HEK293 (cell line): ENCODE measurements at regions not wholly inside any gene's neighbourhood (a gene's known extent, or its start where the extent isn't known, plus 50 kb on each side); places are given as distances from the start of the nearest gene placed in this dataset.

Experiments used
- CTCF ChIA-PET: fragments of 350-600 bp; formaldehyde crosslinking; extraction: SDS; loops from one replicate; lab custom pipeline; 2021; ENCODE audit warnings: antibody characterized with exemption; lab: Yijun Ruan, JAX
- POLR2A ChIA-PET: fragments of 300-600 bp; formaldehyde crosslinking; extraction: SDS; loops from one replicate; lab custom pipeline; 2020; ENCODE audit warnings: antibody characterized with exemption, inconsistent platforms; lab: Yijun Ruan, JAX
- H3K27ac ChIP-seq: fragments of 200-500 bp; sonication (Bioruptor generic); 2 replicates; pipeline ENCODE4 v1.5.1; 2014; ENCODE audit warnings: low read depth, low read length, control low read depth, inconsistent platforms; ENCODE audit errors: extremely low read depth
- H3K36me3 ChIP-seq, 2 experiments: fragments of 200-500 bp in 1 of 2; sonication (Bioruptor generic) in 1 of 2; 1 replicate in 1 of 2; 2 replicates in 1 of 2; pipeline ENCODE4 v1.5.1; 2014 to 2017; ENCODE audit warnings: inconsistent platforms in 2 of 2, low read length in 2 of 2; ENCODE audit not compliant: control insufficient read depth in 2 of 2, insufficient read depth in 1 of 2
- H3K4me1 ChIP-seq: fragments of 200-500 bp; sonication (Bioruptor generic); 2 replicates; pipeline ENCODE4 v1.5.1; 2014; ENCODE audit warnings: mild to moderate bottlenecking, low read length, inconsistent platforms; ENCODE audit not compliant: control insufficient read depth, insufficient read depth
- H3K4me3 ChIP-seq: 2 replicates; pipeline ENCODE4 v1.5.1; 2011; ENCODE audit warnings: low read depth, mild to moderate bottlenecking, control low read depth, low read length, moderate library complexity
- H3K9me3 ChIP-seq: fragments of 200-500 bp; sonication (Bioruptor generic); 2 replicates; pipeline ENCODE4 v1.5.1; 2014; ENCODE audit warnings: low read depth, low read length, inconsistent platforms; ENCODE audit not compliant: control insufficient read depth, insufficient read depth
- BCL6B ChIP-seq: fragments of 450-650 bp; formaldehyde crosslinking; IDR thresholded peaks from 2 replicates; pipeline ENCODE4 v1.5.1; 2017; ENCODE audit warnings: missing biosample characterization, missing genetic modification characterization
- ELK4 ChIP-seq: IDR thresholded peaks from 2 replicates; pipeline ENCODE4 v1.6.1; 2011; ENCODE audit warnings: mild to moderate bottlenecking, low read depth, low read length, borderline replicate concordance
- FEZF1 ChIP-seq: fragments of 450-650 bp; formaldehyde crosslinking; IDR thresholded peaks from 2 replicates; pipeline ENCODE4 v1.5.1; 2016; ENCODE audit warnings: missing biosample characterization, missing genetic modification characterization
- IKZF3 ChIP-seq: fragments of 450-650 bp; IDR thresholded peaks from 2 replicates; pipeline ENCODE4 v1.5.0; 2018; ENCODE audit warnings: missing biosample characterization, mild to moderate bottlenecking, missing genetic modification characterization, moderate library complexity
- SCRT2 ChIP-seq: fragments of 450-650 bp; formaldehyde crosslinking; IDR thresholded peaks from 2 replicates; pipeline ENCODE4 v1.5.1; 2016; ENCODE audit warnings: missing biosample characterization, missing genetic modification characterization
- ZBTB1 ChIP-seq: fragments of 450-650 bp; formaldehyde crosslinking; IDR thresholded peaks from 2 replicates; pipeline ENCODE4 v1.5.1; 2016; ENCODE audit warnings: missing biosample characterization, missing genetic modification characterization
- ZBTB7A ChIP-seq: fragments of 450-650 bp; formaldehyde crosslinking; IDR thresholded peaks from 2 replicates; pipeline ENCODE4 v1.5.1; 2016; ENCODE audit warnings: low read depth, missing biosample characterization, missing genetic modification characterization
- ZFP3 ChIP-seq: fragments of 450-650 bp; formaldehyde crosslinking; IDR thresholded peaks from 2 replicates; pipeline ENCODE4 v1.5.1; 2016; ENCODE audit warnings: low read depth, missing biosample characterization, missing genetic modification characterization
- ZNF133 ChIP-seq: fragments of 450-650 bp; formaldehyde crosslinking; IDR thresholded peaks from 2 replicates; pipeline ENCODE4 v1.5.1; 2016; ENCODE audit warnings: missing biosample characterization, missing genetic modification characterization
- ZNF211 ChIP-seq: fragments of 450-650 bp; formaldehyde crosslinking; IDR thresholded peaks from 2 replicates; pipeline ENCODE4 v1.5.1; 2016; ENCODE audit warnings: low read depth, missing biosample characterization, missing genetic modification characterization
- ZNF302 ChIP-seq: fragments of 450-650 bp; formaldehyde crosslinking; IDR thresholded peaks from 2 replicates; pipeline ENCODE4 v1.5.1; 2016; ENCODE audit warnings: missing biosample characterization, missing genetic modification characterization, low read depth
- ZNF596 ChIP-seq: fragments of 450-650 bp; IDR thresholded peaks from 2 replicates; pipeline ENCODE4 v1.5.0; 2018; ENCODE audit warnings: missing biosample characterization, mild to moderate bottlenecking, missing genetic modification characterization, moderate library complexity
- ZSCAN30 ChIP-seq: fragments of 450-650 bp; IDR thresholded peaks from 2 replicates; pipeline ENCODE4 v1.5.1; 2018; ENCODE audit warnings: missing biosample characterization, mild to moderate bottlenecking, missing genetic modification characterization, moderate library complexity
- ZXDB ChIP-seq: fragments of 450-650 bp; formaldehyde crosslinking; IDR thresholded peaks from 2 replicates; pipeline ENCODE4 v1.5.1; 2016; ENCODE audit warnings: missing biosample characterization, missing genetic modification characterization
- TF ChIP-seq, protein P1 (sequence below): fragments of 450-650 bp; formaldehyde crosslinking; IDR thresholded peaks from 2 replicates; pipeline ENCODE4 v1.5.1; 2016; ENCODE audit warnings: missing biosample characterization, missing genetic modification characterization
- TF ChIP-seq, protein P2 (sequence below): fragments of 450-650 bp; formaldehyde crosslinking; conservative IDR thresholded peaks from 2 replicates; pipeline ENCODE4 v1.5.1; 2016; ENCODE audit warnings: low read depth, missing biosample characterization, missing genetic modification characterization
- TF ChIP-seq, protein P3 (sequence below): fragments of 450-650 bp; formaldehyde crosslinking; IDR thresholded peaks from 2 replicates; pipeline ENCODE4 v1.5.1; 2017; ENCODE audit warnings: missing biosample characterization, missing genetic modification characterization
- TF ChIP-seq, protein P4 (sequence below): fragments of 450-650 bp; formaldehyde crosslinking; IDR thresholded peaks from 2 replicates; pipeline ENCODE4 v1.5.1; 2016; ENCODE audit warnings: missing biosample characterization, missing genetic modification characterization
- TF ChIP-seq, protein P5 (sequence below): fragments of 450-650 bp; formaldehyde crosslinking; IDR thresholded peaks from 2 replicates; pipeline ENCODE4 v1.5.1; 2016; ENCODE audit warnings: missing biosample characterization, missing genetic modification characterization, borderline replicate concordance

- TF ChIP-seq, protein P1, sequence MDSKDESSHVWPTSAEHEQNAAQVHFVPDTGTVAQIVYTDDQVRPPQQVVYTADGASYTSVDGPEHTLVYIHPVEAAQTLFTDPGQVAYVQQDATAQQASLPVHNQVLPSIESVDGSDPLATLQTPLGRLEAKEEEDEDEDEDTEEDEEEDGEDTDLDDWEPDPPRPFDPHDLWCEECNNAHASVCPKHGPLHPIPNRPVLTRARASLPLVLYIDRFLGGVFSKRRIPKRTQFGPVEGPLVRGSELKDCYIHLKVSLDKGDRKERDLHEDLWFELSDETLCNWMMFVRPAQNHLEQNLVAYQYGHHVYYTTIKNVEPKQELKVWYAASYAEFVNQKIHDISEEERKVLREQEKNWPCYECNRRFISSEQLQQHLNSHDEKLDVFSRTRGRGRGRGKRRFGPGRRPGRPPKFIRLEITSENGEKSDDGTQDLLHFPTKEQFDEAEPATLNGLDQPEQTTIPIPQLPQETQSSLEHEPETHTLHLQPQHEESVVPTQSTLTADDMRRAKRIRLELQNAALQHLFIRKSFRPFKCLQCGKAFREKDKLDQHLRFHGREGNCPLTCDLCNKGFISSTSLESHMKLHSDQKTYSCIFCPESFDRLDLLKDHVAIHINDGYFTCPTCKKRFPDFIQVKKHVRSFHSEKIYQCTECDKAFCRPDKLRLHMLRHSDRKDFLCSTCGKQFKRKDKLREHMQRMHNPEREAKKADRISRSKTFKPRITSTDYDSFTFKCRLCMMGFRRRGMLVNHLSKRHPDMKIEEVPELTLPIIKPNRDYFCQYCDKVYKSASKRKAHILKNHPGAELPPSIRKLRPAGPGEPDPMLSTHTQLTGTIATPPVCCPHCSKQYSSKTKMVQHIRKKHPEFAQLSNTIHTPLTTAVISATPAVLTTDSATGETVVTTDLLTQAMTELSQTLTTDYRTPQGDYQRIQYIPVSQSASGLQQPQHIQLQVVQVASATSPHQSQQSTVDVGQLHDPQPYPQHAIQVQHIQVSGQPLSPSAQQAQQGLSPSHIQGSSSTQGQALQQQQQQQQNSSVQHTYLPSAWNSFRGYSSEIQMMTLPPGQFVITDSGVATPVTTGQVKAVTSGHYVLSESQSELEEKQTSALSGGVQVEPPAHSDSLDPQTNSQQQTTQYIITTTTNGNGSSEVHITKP: no peak
- no peak for TF ChIP-seq ZNF302
- no peak for TF ChIP-seq ZBTB1 (tag by site-specific recombination)
- Histone ChIP-seq H3K27ac (no peak overlapping the region), H3K4me1 (no peaks in the 10 kb centered on the region), H3K4me3 (no peak overlapping the region), H3K36me3 (no peaks in the 10 kb centered on the region), H3K9me3 (no peaks in the 10 kb centered on the region)
- POLR2A ChIA-PET: no interaction called here
- CTCF ChIA-PET: no interaction called here
Measured at GRCh38 chr5:93953442-93953841, 212.0 kb upstream of the POU5F2 start.

DNA sequence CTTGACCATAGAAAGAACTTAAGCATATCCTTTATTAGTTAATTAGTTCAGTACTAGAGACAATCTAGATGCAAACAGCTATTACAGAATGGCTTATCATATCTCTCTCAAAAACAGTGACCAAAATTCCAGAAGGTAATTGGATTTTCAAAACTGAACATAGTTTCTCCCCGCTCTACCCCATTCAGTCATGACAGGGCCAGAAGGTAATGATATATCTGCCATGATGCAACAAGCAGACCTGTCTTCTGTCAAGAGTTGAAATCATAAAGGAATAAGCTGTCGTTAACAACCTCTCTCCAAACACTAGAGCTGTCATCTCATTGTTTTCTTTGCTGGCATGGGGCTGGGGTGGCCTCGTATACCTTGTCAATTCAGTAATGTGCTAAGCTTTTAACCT is 200.5 kb upstream of the POU5F2 start:
- no peaks in the 10 kb centered on the region for H3K9me3 ChIP-seq
- POLR2A ChIA-PET: no interaction called here
- CTCF ChIA-PET: interaction anchor here (0.7 kb wide), 1 partner anchor 55 kb away, joined by 5 read pairs; no protein-coding TSS in a partner anchor
- peaks cover 2% of the 10 kb centered on the region; the same call in 1 of the 2 replicates for H3K4me1 ChIP-seq
- H3K36me3 ChIP-seq: no peaks in the 10 kb centered on the region
- no peak overlapping the region for H3K4me3 ChIP-seq
- no peak overlapping the region for H3K27ac ChIP-seq
- TF ChIP-seq ZFP3 (tag by site-specific recombination) (no peak), ZNF596 (tag by site-specific recombination) (peak; percentile 47; the same call in 1 of the 2 replicates), FEZF1 (peak; percentile 64), ELK4 (no peak), ZSCAN30 (0 out of 2 replicates have a peak, but pooled peaks have one; percentile 26), ZNF211 (tag by site-specific recombination) (no peak), ZNF133 (tag by site-specific recombination) (no peak), ZBTB7A (tag by site-specific recombination) (no peak), ZXDB (tag by site-specific recombination) (no peak), BCL6B (tag by site-specific recombination) (0 out of 2 replicates have a peak, but pooled peaks have one; percentile 43), SCRT2 (tag by site-specific recombination) (peak; percentile 19; the same call in 1 of the 2 replicates), IKZF3 (peak; percentile 43; the same call in 1 of the 2 replicates)
- TF ChIP-seq, protein P2, sequence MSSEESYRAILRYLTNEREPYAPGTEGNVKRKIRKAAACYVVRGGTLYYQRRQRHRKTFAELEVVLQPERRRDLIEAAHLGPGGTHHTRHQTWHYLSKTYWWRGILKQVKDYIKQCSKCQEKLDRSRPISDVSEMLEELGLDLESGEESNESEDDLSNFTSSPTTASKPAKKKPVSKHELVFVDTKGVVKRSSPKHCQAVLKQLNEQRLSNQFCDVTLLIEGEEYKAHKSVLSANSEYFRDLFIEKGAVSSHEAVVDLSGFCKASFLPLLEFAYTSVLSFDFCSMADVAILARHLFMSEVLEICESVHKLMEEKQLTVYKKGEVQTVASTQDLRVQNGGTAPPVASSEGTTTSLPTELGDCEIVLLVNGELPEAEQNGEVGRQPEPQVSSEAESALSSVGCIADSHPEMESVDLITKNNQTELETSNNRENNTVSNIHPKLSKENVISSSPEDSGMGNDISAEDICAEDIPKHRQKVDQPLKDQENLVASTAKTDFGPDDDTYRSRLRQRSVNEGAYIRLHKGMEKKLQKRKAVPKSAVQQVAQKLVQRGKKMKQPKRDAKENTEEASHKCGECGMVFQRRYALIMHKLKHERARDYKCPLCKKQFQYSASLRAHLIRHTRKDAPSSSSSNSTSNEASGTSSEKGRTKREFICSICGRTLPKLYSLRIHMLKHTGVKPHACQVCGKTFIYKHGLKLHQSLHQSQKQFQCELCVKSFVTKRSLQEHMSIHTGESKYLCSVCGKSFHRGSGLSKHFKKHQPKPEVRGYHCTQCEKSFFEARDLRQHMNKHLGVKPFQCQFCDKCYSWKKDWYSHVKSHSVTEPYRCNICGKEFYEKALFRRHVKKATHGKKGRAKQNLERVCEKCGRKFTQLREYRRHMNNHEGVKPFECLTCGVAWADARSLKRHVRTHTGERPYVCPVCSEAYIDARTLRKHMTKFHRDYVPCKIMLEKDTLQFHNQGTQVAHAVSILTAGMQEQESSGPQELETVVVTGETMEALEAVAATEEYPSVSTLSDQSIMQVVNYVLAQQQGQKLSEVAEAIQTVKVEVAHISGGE (tag by site-specific recombination): no peak
- TF ChIP-seq, protein P3, sequence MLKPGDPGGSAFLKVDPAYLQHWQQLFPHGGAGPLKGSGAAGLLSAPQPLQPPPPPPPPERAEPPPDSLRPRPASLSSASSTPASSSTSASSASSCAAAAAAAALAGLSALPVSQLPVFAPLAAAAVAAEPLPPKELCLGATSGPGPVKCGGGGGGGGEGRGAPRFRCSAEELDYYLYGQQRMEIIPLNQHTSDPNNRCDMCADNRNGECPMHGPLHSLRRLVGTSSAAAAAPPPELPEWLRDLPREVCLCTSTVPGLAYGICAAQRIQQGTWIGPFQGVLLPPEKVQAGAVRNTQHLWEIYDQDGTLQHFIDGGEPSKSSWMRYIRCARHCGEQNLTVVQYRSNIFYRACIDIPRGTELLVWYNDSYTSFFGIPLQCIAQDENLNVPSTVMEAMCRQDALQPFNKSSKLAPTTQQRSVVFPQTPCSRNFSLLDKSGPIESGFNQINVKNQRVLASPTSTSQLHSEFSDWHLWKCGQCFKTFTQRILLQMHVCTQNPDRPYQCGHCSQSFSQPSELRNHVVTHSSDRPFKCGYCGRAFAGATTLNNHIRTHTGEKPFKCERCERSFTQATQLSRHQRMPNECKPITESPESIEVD (tag by site-specific recombination): peak; percentile 59
- TF ChIP-seq, protein P4, sequence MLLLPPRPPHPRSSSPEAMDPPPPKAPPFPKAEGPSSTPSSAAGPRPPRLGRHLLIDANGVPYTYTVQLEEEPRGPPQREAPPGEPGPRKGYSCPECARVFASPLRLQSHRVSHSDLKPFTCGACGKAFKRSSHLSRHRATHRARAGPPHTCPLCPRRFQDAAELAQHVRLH (tag by site-specific recombination): peak; percentile 38; the same call in 1 of the 2 replicates
- TF ChIP-seq, protein P5, sequence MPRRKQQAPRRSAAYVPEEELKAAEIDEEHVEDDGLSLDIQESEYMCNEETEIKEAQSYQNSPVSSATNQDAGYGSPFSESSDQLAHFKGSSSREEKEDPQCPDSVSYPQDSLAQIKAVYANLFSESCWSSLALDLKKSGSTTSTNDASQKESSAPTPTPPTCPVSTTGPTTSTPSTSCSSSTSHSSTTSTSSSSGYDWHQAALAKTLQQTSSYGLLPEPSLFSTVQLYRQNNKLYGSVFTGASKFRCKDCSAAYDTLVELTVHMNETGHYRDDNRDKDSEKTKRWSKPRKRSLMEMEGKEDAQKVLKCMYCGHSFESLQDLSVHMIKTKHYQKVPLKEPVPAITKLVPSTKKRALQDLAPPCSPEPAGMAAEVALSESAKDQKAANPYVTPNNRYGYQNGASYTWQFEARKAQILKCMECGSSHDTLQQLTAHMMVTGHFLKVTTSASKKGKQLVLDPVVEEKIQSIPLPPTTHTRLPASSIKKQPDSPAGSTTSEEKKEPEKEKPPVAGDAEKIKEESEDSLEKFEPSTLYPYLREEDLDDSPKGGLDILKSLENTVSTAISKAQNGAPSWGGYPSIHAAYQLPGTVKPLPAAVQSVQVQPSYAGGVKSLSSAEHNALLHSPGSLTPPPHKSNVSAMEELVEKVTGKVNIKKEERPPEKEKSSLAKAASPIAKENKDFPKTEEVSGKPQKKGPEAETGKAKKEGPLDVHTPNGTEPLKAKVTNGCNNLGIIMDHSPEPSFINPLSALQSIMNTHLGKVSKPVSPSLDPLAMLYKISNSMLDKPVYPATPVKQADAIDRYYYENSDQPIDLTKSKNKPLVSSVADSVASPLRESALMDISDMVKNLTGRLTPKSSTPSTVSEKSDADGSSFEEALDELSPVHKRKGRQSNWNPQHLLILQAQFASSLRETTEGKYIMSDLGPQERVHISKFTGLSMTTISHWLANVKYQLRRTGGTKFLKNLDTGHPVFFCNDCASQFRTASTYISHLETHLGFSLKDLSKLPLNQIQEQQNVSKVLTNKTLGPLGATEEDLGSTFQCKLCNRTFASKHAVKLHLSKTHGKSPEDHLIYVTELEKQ (tag by site-specific recombination): no peak
